B cell (primary cell): ENCODE measurements at regions not wholly inside any gene's neighbourhood (a gene's known extent, or its start where the extent isn't known, plus 50 kb on each side); places are given as distances from the start of the nearest gene placed in this dataset.

ENCODE experiments used
- ATAC-seq: fragments of 200-7000 bp; cut with Tn5 transposase; one replicate; pipeline ENCODE4 v1.10.0; 2021; ENCODE audit warnings: low read depth, mild to moderate bottlenecking, moderate number of reproducible peaks, moderate library complexity
- CTCF ChIA-PET: fragments of 350-600 bp; sonication (Branson Sonifier 250); formaldehyde crosslinking; loops from one replicate; lab custom pipeline; 2021; ENCODE audit warnings: antibody characterized with exemption, inconsistent platforms; lab: Charles Lee
- POLR2A ChIA-PET: fragments of 350-600 bp; sonication (Branson Sonifier 250); formaldehyde crosslinking; loops from one replicate; lab custom pipeline; 2021; ENCODE audit warnings: antibody characterized with exemption; lab: Charles Lee
- DNase-seq: peaks from one replicate; pipeline ENCODE4 v3.0.0; 2013
- H2AFZ ChIP-seq: 2 replicates; pipeline ENCODE4 v1.6.1; 2012; ENCODE audit warnings: mild to moderate bottlenecking, low read depth, low read length; ENCODE audit not compliant: insufficient read depth, poor library complexity, severe bottlenecking
- H3K27ac ChIP-seq, 2 donors: 1 replicate in 1 of 2; 2 replicates in 1 of 2; pipeline ENCODE4 v1.5.1; 2012 to 2013; ENCODE audit warnings: low read length in 2 of 2, mild to moderate bottlenecking in 2 of 2, moderate library complexity in 1 of 2
- H3K27me3 ChIP-seq, 4 experiments: fragments of 200-600 bp in 1 of 4; sonication (generic) in 1 of 4; replicated peaks in 1 of 4; 1 replicate in 2 of 4; 2 replicates in 2 of 4; pipeline versions ENCODE4 v1.6.1 to v1.7.0; 2013 to 2016; ENCODE audit warnings: low read length in 3 of 4, mild to moderate bottlenecking in 2 of 4, mixed read lengths in 1 of 4, moderate library complexity in 1 of 4; ENCODE audit not compliant: insufficient read depth in 4 of 4, control insufficient read depth in 3 of 4; ENCODE audit errors: control extremely low read depth in 1 of 4
- H3K36me3 ChIP-seq, 2 experiments: replicated peaks in 1 of 2; 1 replicate in 1 of 2; 2 replicates in 1 of 2; pipeline versions ENCODE4 v1.6.1 to v1.7.1; 2013; ENCODE audit warnings: low read length in 1 of 2; ENCODE audit not compliant: insufficient read depth in 2 of 2, control insufficient read depth in 1 of 2; ENCODE audit errors: control extremely low read depth in 1 of 2, extremely low read depth in 1 of 2
- H3K4me1 ChIP-seq, 2 donors: fragments of 200-600 bp in 1 of 2; sonication (generic) in 1 of 2; 1 replicate in 1 of 2; 2 replicates in 1 of 2; pipeline versions ENCODE4 v1.5.1 to v1.6.1; 2013 to 2017; ENCODE audit warnings: low read length in 2 of 2; ENCODE audit not compliant: control insufficient read depth in 2 of 2, insufficient read depth in 2 of 2
- H3K4me2 ChIP-seq: replicated peaks from 2 replicates; pipeline ENCODE3; 2012; ENCODE audit warnings: mild to moderate bottlenecking, low read depth, low read length; ENCODE audit not compliant: poor library complexity, severe bottlenecking
- H3K4me3 ChIP-seq, 5 experiments: fragments of 200-600 bp in 1 of 5; sonication (generic) in 1 of 5; 1 replicate in 3 of 5; 2 replicates in 2 of 5; pipeline versions ENCODE4 v1.5.1 to v1.7.0; 2011 to 2016; ENCODE audit warnings: low read length in 4 of 5, mild to moderate bottlenecking in 4 of 5, low read depth in 2 of 5, control low read depth in 1 of 5, moderate library complexity in 1 of 5; ENCODE audit not compliant: insufficient read depth in 1 of 5; ENCODE audit errors: control extremely low read depth in 1 of 5, extremely low read depth in 1 of 5
- H3K79me2 ChIP-seq: fragments of 200-600 bp; sonication (generic); one replicate; pipeline ENCODE4 v1.6.0; 2016; ENCODE audit warnings: low read length; ENCODE audit not compliant: control insufficient read depth, insufficient read depth
- H3K9ac ChIP-seq: fragments of 200-600 bp; sonication (generic); 2 replicates; pipeline ENCODE4 v1.6.1; 2017; ENCODE audit warnings: mild to moderate bottlenecking, low read length, moderate library complexity
- H3K9me3 ChIP-seq, 3 donors: one replicate each; pipeline versions ENCODE4 v1.6.1 to v1.7.1; 2013; ENCODE audit warnings: low read length in 2 of 3; ENCODE audit not compliant: control insufficient read depth in 2 of 3, insufficient read depth in 1 of 3; ENCODE audit errors: control extremely low read depth in 1 of 3
- H4K20me1 ChIP-seq: 2 replicates; pipeline ENCODE4 v1.6.0; 2012; ENCODE audit warnings: mild to moderate bottlenecking, low read length; ENCODE audit not compliant: insufficient read depth, control insufficient read depth, poor library complexity, severe bottlenecking
- H3K27ac Mint-ChIP-seq: one replicate; pipeline ENCODE4 v1.8.0; 2021; ENCODE audit warnings: mixed read lengths
- H3K27me3 Mint-ChIP-seq: one replicate; pipeline ENCODE4 v1.8.0; 2021; ENCODE audit warnings: mixed read lengths
- H3K4me1 Mint-ChIP-seq: one replicate; pipeline ENCODE4 v1.8.0; 2021; ENCODE audit warnings: mixed read lengths
- H3K4me3 Mint-ChIP-seq: one replicate; pipeline ENCODE4 v1.8.0; 2021; ENCODE audit warnings: mixed read lengths
- H3K9me3 Mint-ChIP-seq: one replicate; pipeline ENCODE4 v1.8.0; 2022; ENCODE audit warnings: mixed read lengths; ENCODE audit not compliant: insufficient read depth
- EZH2 ChIP-seq: IDR thresholded peaks from 2 replicates; pipeline ENCODE4 v1.6.1; 2012; ENCODE audit warnings: borderline replicate concordance, low read depth, mild to moderate bottlenecking, moderate library complexity, low read length; ENCODE audit not compliant: insufficient read depth, poor library complexity, severe bottlenecking
- WGBS: methylation state at CpG from one replicate; pipeline ENCODE4 v1.1.5; 2013; ENCODE audit warnings: missing lambda C conversion rate; ENCODE audit not compliant: insufficient coverage; 5-methylcytosine and 5-hydroxymethylcytosine counted together
- intact Hi-C: fragments of 100-400 bp; cut with micrococcal nuclease; formaldehyde crosslinking; loops from one replicate; pipeline ENCODE4 v1.10.0; 2022
- TF ChIP-seq, protein P1 (sequence below): fragments of 200-600 bp; IDR thresholded peaks from one replicate; pipeline ENCODE4 v1.8.0; 2022; ENCODE audit warnings: antibody characterized with exemption, mild to moderate bottlenecking

DNA sequence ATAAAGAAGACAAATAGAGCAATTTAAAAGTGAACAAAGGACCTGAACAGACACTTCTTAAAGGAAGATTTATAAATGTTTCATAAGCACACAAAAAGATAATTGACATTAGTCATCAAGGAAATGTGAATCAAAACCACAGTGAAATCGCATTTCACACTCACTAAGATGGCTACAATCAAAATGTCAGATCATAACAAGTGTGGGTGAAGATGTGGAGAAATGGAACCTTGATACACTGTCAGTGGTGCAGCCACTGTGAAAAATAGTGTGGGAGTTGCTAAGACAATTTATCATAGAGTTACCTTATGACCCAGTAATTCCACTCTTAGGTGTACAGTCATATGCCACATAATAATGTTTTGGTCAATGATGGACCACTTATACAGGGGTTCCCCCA lies 54.5 kb upstream of the HTR4 start:
- Mint-ChIP-seq H3K27me3 (peaks cover 25% of the 10 kb centered on the region), H3K27ac (no peak overlapping the region), H3K4me1 (no peaks in the 10 kb centered on the region), H3K9me3 (no peaks in the 10 kb centered on the region), H3K4me3 (no peak overlapping the region)
- DNase-seq (no peak), ATAC-seq (no peak)
- Histone ChIP-seq H3K27me3 (no peaks in the 10 kb centered on the region), H3K4me2 (no peak overlapping the region), H3K4me3 (no peak overlapping the region), H3K36me3 (no peaks in the 10 kb centered on the region), H2AFZ (no peak overlapping the region), H4K20me1 (no peaks in the 10 kb centered on the region), H3K4me1 (no peaks in the 10 kb centered on the region), H3K79me2 (no peaks in the 10 kb centered on the region), H3K27ac (no peak overlapping the region), H3K9me3 (no peaks in the 10 kb centered on the region), H3K9ac (no peak overlapping the region)
- WGBS: no CpG with 5 or more reads among the region's 1 CpG
- POLR2A ChIA-PET: no interaction called here
- intact Hi-C loops: no loop called here
- TF ChIP-seq, protein P1, sequence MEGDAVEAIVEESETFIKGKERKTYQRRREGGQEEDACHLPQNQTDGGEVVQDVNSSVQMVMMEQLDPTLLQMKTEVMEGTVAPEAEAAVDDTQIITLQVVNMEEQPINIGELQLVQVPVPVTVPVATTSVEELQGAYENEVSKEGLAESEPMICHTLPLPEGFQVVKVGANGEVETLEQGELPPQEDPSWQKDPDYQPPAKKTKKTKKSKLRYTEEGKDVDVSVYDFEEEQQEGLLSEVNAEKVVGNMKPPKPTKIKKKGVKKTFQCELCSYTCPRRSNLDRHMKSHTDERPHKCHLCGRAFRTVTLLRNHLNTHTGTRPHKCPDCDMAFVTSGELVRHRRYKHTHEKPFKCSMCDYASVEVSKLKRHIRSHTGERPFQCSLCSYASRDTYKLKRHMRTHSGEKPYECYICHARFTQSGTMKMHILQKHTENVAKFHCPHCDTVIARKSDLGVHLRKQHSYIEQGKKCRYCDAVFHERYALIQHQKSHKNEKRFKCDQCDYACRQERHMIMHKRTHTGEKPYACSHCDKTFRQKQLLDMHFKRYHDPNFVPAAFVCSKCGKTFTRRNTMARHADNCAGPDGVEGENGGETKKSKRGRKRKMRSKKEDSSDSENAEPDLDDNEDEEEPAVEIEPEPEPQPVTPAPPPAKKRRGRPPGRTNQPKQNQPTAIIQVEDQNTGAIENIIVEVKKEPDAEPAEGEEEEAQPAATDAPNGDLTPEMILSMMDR: no peak
- TF ChIP-seq EZH2: no peak
- CTCF ChIA-PET: interaction anchor here (1.0 to 2.7 kb wide), 2 partner anchors 23 to 288 kb away, joined by 3 to 11 read pairs; no protein-coding TSS in a partner anchor

GRCh38 chr5:148711961-148712360 lies 57.6 kb upstream of the HTR4 start:
- no peak overlapping the region for H3K9ac ChIP-seq
- no peaks in the 10 kb centered on the region for H3K4me1 Mint-ChIP-seq
- no peaks in the 10 kb centered on the region for H3K79me2 ChIP-seq
- no peak for ATAC-seq
- H3K9me3 ChIP-seq: peaks cover 0 to 6% (median 0%) of the 10 kb centered on the region in 3 donors
- intact Hi-C loops: no loop called here
- H3K27me3 ChIP-seq: peaks cover 0 to 4% (median 0%) of the 10 kb centered on the region in 4 experiments
- H3K36me3 ChIP-seq: no peaks in the 10 kb centered on the region
- H2AFZ ChIP-seq: no peak overlapping the region
- no peaks in the 10 kb centered on the region for H3K4me1 ChIP-seq
- DNase-seq: no peak
- ChIA-PET POLR2A (no interaction called here), CTCF (interaction anchor here (2.1 kb wide), 1 partner anchor 15 kb away, joined by 9 read pairs; no protein-coding TSS in a partner anchor)
- TF ChIP-seq EZH2: no peak
- WGBS: no CpG with 5 or more reads among the region's 3 CpGs
- no peak overlapping the region for H3K4me3 ChIP-seq
- H3K27ac ChIP-seq: no peak overlapping the region
- H3K27ac Mint-ChIP-seq: no peak overlapping the region
- H3K4me3 Mint-ChIP-seq: no peak overlapping the region
- H3K27me3 Mint-ChIP-seq: peaks cover 31% of the 10 kb centered on the region
- H3K9me3 Mint-ChIP-seq: no peaks in the 10 kb centered on the region
- H4K20me1 ChIP-seq: no peaks in the 10 kb centered on the region
- no peak overlapping the region for H3K4me2 ChIP-seq
